DND-41 (cell line): ENCODE measurements at regions not wholly inside any gene's neighbourhood (a gene's known extent, or its start where the extent isn't known, plus 50 kb on each side); places are given as distances from the start of the nearest gene placed in this dataset.

Source experiments
- EZH2 ChIP-seq: IDR thresholded peaks from 3 replicates; pipeline ENCODE4 v1.6.1; 2012; ENCODE audit warnings: borderline replicate concordance, low read depth, mild to moderate bottlenecking, moderate library complexity, low read length, inconsistent platforms; ENCODE audit not compliant: severe bottlenecking
- TF ChIP-seq, protein P1 (sequence below): IDR thresholded peaks from 2 replicates; pipeline ENCODE4 v1.5.1; 2012; ENCODE audit warnings: borderline replicate concordance, low read length, moderate library complexity, mild to moderate bottlenecking; ENCODE audit not compliant: poor library complexity, severe bottlenecking; ENCODE audit errors: extremely low read depth

DNA sequence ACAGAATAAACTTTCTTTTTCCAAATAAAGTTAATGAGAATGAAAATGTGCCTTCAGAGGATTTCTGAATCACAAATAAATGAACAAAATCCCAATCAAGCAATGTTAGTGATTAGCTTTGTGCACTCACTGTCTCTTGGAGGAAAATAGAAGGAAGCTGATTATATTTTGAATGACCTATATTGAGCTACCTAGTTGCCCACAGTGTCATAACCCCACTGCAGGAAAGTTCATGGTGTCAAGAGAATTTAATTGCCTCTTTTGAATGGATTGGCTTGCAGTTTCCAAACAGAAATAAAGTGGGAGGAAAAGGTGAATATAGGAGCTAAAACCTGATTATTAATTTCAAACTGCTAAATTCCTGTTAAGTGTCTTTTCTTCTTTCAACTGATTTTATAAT lies 515.9 kb downstream of the JRKL start:
- TF ChIP-seq, protein P1, sequence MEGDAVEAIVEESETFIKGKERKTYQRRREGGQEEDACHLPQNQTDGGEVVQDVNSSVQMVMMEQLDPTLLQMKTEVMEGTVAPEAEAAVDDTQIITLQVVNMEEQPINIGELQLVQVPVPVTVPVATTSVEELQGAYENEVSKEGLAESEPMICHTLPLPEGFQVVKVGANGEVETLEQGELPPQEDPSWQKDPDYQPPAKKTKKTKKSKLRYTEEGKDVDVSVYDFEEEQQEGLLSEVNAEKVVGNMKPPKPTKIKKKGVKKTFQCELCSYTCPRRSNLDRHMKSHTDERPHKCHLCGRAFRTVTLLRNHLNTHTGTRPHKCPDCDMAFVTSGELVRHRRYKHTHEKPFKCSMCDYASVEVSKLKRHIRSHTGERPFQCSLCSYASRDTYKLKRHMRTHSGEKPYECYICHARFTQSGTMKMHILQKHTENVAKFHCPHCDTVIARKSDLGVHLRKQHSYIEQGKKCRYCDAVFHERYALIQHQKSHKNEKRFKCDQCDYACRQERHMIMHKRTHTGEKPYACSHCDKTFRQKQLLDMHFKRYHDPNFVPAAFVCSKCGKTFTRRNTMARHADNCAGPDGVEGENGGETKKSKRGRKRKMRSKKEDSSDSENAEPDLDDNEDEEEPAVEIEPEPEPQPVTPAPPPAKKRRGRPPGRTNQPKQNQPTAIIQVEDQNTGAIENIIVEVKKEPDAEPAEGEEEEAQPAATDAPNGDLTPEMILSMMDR, result no peak
- TF ChIP-seq EZH2, result no peak
